Stimulated activated naive CD4-positive, alpha-beta T cell (primary cell): ENCODE measurements at regions not wholly inside any gene's neighbourhood (a gene's known extent, or its start where the extent isn't known, plus 50 kb on each side); places are given as distances from the start of the nearest gene placed in this dataset.
"Not testable (repeated sequence)": the region's sequence is repeated elsewhere in the genome, so short reads cannot be mapped to it uniquely, and the experiment has no call there.

Experiments
- DNase-seq, 6 experiments: peaks; one replicate each; lab custom pipeline; 2025; lab: John Stamatoyannopoulos, UW

DNA sequence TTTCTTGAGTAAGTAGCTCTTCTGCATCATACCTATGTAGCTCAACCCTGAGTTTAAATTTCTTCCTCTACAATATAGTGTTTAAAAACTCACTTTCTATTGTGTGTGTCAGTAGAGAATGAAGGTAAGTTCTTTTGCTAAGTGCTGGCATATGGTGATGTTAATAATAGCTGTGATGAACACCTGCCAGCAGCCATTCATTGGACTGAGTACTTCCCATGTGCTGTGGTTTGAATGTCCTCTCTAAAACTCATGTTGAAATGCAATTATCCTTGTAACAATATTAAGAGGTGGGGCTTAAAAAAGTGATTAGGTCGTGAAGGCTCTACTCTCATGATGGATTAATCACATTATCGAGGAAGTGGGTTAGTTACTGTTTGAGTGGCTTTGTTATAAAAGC, 645.2 kb upstream of the RGMB start:
- no peak for DNase-seq

DNA sequence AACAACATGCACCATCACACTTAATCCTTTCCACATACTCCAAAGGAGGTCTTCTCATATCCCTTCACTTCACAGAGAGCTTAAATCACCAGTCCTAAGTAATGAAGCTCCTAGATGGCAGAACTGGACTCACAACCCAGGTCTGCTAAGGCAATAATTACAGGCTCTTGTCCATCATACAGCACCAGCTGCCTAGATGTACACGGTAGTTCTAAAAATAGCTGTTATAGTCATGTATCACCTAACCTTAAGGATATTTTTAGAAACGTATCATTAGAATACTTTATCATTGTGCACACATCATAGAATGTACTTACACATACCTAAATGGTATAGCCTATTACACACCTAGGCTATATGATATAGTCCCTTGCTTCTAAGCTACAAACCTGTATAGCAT, 644.6 kb upstream of the RGMB start:
- no peak for DNase-seq

DNA sequence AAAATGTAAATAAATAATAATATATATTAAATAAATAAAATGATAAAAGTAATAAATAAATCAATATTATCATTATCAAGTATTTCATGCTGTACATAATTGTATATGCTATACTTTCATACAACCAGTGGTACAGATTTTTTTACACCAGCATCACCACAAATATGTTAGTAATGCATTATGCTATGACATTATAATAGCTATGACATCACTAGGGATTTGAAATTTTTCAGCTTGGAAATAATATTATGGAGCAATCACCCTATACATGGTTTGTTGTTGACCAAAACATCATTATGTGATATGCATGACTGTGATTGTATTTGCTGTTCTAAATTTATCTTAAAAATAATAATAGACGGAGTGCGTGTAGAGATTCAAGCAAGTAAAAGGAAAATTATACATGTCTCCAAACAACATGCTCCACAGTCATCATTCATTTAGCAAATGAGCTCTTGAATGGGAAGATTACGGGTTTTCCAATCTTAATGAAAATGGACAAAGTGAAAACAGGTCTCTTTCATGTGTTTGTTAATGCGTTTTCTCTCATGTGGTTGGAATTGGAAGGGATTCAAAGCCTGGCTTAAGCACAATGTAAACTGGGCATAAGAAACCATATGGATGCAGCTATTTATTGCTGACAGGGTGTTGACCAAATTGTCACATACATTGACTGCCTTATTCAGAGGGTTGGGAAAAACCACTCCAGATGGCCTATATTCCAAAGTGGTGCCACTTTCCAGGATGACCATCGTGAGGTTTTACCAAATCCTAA, 643.0 kb upstream of the RGMB start:
- DNase-seq = no peak

DNA sequence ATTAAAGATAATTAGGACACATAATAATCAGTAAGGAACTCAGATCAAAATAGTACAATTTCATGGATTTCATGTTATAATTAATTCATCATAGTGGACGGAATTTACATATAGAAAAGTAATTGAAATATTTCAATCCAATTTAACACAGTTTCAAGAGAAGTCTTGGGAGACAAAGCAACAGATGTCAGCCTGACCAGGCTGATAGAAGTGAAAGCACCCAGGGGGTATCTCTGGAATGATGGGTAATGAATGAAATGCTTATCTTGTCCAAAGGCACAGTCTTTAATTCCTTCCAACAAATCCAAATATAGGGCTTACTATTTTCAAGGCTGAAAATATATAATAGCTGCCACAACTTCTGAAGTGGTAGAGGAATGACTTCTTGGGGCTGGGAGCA, 629.3 kb upstream of the RGMB start:
- no peak for DNase-seq

DNA sequence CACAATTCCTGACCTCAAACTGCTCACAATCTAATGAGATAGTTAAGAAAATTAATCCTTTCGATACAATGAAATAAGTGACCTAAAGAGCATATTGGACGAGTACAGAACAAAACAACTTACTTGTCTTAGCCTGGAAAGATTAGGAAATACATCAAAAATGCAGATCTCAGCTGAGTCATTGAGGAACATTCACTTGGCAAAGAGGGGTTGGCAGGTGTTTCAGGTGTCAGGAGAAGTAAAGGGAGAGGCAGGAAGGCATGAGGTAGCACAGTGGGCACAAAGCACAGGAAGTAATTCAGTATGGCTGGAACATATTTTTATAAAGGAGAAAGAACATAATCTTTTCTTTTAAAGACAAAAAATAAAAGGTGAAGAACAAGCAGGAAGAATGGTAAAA, 628.8 kb upstream of the RGMB start:
- no peak for DNase-seq

DNA sequence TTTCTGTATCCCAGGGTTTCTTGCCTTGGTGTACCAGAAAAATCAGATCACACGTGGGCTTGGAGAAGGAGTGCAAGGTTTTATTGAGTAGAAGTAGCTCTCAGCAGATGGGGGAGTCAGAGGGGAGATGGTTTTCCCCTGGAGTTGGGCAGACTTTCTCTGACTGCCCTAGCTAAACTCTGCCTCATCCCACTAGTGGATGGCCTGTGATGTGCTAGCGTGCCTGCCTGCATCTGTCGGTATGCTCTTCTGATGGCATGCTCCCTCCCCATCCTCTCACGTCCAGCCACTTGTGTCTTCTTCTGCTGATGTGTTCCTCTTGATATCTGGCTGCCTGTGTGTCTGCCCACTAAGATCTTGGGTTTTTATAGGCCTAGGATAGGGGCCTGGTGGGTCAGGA, 616.1 kb upstream of the RGMB start:
- no peak for DNase-seq

DNA sequence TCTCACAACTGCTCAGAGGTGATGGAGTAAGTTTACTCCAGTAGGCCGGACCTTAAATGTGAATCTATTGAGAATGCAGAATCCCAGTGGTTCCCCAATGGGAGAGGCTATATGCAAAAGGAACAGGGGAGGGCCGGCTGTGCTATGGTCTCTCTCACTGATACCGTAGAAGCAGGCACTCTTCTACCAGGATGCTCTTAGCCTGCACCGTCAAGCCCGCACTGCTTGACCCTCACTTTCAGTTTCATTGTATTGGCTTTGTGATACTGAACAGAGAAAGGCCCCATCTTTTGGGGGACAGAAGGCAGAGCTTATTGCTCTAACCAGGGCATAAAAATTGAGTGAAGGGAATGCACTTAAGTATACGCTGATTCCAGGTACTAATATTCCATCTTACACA, 615.0 kb upstream of the RGMB start:
- DNase-seq = no peak

DNA sequence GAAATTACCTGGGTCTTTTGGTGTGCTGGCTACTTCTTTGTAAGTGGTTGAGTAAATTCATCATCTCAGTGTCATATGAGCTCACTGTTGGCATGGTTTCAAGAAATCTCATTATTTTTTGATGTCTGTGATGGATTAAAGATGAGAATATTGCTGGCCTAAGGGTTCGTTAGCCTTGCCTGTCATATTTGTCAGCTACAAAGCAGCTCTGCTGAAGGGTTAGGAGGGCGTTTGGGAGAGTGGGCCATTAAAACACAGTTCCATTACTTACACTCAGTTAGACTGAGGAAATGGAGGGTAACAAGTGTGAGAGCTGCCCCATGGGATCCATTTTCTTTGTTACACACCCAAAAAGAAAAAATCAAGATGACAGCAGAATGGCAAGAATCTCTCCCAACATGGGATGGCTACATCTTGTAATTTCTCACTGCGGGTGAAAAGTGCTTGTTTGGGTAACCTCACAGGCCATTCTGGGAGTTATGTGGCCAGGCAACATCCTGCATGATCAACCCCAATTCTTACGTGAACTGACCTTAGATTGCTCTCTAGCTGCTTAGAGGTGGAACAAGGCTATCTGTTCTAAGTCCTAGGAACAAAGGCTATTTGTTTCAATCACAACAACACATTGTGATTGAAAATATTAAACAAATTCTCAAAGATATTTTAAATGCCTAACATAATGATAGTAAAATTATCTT, 609.5 kb upstream of the RGMB start:
- no peak for DNase-seq

DNA sequence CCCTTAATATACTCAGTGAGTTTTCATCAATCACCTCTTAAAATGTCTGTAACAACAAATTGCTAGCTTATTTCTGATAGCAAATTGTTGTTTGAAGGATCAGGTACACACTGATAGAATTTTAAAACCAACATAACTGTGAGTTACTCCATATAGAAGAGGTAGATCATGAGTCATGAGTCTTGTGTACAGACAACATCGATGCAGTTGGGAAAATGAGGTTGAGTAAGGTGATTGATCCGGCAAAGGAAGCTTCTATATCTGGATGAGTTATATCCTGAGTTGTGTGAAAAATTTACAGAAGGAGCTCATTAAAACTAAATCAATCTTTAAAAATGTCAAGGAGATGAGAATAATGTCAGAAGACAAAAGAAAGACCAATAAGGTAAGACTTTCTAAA, 604.6 kb upstream of the RGMB start:
- DNase-seq = no peak

DNA sequence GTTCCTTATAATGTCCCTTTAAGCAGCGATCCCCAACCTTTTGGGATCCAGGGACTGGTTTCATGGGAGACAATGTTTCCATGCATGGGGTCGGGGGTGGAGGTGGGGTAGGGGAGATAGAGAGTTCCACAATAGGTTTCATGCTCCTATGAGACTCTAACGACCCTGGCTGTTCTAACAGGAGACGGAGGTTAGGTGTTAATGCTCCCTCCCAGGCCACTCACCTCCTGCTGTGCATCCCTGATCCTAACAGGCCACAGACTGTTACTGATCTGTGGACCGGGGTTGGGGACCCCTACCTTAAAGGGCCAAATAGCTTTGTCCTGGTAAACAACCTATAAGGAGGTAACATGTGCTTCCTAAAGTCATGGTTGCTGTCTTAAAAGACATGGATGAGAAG, 602.5 kb upstream of the RGMB start:
- no peak for DNase-seq

DNA sequence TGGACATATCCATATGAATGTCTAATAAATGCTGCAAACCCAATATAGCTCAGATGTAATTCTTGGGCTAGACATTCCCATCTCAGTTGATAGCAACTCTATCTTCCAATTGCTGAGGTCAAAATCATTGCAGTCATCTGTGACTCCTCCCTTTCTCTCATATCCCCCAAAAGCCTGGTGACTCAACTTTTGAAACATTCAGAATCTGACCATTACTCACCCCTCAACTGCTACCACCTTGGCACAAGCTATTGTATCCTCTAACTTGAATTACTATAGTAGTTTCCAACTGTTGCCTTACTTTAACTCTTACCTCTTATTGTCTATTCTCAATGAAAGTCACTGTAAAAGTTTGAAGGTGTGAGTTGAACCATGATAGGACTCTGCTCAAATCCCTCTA, 600.1 kb upstream of the RGMB start:
- no peak for DNase-seq

DNA sequence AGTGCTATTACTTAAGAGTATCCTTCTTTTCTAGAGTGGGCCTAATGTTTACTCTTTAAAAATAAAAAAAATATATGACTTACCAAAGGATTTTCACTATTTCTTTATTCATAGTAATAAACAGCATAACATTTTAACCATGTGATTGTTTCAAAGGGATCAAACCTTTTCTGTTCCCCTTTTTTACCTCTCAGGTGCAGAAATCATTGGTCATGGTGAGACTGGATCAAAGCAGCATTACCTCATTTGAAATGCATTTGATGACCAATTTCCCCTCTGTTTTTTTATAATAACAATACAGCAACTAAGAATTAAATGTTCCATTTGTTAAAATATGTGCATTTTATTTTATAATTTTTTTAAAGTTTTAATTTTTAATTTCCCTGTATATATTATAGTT, 598.0 kb upstream of the RGMB start:
- DNase-seq = no peak

DNA sequence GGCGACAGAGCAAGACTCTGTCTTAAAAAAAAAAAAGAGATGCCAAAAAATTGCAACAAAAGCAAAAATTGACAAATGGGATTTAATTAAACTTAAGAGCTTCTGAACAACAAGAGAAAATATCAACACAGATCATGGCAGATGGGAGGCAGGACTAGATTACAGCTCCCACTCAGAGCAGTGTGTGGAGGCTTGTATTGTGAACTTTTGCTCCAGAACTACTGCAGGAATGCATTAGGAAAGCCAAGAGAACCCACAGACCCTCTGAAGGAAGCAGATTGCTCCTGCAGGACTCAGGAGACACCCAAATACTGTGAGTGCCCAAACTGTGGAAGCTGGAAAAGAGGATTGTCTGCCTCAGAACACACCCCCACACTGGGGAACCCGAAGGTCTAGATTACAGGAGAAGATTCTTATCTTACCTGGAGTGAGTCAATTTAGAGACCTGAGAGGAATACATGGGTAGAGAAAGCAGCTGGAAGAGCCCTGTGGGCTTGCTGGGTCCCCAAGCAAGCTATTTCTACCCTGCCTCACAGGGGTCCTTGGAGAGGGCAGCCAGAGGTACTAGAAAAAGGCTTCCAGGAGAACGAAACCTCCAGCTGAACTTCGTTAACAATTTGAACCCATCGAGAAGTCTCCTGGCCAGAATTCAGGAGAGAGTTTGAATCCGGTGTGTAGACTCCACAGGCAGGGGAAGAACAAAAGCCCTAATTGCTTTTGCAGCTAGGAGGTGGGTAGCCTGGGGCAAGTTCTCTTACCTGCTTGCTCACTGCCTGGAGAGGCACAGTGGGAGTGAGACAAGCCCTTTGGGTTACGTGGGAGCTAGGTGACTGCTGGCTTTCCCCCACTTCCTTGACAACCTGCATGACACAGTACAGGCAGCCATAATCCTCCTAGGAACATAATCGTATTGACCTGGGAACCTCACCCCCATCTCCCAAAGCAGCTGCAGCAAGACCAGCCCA, 593.4 kb upstream of the RGMB start:
- DNase-seq = no peak

DNA sequence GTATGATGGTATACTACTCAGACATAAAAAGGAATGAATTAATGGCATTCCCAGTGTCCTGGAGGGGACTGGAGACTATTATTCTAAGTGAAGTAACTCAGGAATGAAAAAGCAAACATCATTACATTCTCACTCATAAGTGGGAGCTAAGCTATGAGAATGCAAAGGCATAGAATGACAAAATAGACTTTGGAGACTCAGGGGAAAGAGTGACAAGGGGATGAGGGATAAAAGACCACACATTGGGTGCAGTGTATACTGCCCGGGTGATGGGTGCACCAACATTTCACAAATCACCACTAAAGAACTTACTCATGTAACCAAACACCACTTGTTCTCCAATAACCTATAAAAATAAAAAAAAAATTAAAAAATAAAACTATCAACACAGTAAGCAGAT, 587.3 kb upstream of the RGMB start:
- no peak for DNase-seq

DNA sequence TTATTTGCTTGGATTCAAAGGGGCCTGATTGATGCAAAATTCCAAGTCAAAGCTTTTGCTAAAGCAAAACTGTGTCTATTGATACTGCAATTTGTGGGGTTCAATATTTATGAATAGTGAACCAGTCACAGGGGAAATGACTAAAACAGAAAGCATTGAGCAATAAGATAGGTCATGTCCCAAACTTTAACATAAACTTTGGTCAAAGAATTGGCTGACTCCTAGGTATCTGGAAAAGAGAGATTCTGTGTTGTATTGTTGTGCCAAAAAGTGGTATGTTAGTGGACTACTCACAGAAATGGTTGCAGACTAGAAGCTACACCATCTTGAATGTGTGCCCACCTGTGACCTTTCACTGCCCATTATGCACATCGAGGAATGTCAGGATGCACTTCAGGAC, 585.5 kb upstream of the RGMB start:
- no peak for DNase-seq

DNA sequence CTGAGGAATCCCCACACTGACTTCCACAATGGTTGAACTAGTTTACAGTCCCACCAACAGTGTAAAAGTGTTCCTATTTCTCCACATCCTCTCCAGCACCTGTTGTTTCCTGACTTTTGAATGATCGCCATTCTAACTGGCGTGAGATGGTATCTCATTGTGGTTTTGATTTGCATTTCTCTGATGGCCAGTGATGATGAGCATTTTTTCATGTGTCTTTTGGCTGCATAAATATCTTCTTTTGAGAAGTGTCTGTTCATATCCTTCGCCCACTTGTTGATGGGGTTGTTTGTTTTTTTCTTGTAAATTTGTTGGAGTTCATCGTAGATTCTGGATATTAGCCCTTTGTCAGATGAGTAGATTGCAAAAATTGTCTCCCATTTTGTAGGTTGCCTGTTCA, 583.1 kb upstream of the RGMB start:
- not testable (repeated sequence) for DNase-seq

DNA sequence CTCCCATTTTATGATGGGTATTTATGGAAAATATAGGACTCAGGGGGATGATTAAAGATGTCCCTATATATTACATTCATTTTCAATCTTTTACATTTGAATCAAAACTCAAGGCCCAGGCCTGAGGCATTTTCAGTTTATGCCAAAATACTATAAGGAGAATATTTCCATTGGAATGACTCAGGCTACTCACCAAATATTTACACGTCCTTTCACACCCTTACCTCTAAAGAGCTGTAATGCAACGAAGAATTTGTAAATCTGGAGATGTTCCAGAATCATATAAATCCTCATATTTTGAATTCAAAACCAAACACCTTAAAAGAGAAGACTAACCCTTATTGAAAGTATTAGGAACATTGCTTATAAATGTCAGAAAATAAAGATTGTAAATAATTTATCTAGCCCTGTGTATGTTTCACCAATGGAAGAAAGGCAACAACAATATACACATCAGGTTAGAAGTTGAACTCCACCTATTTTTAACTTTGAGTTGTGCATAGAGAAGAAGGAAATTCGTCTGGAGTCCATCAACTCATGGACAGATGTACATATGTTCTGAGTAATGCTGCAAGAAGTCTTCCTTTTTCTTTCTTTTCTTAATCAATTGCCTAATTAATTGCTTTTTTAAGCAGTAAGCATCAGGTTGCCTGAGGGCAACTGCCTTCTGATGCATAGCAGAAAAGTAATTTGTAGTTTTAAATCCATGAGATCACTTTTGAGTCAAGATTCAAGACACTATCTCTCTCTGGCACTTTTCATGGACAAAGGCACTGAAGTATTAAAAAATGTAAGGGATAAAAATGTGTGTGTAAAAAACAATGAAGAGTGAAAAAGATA, 579.3 kb upstream of the RGMB start:
- no peak for DNase-seq

DNA sequence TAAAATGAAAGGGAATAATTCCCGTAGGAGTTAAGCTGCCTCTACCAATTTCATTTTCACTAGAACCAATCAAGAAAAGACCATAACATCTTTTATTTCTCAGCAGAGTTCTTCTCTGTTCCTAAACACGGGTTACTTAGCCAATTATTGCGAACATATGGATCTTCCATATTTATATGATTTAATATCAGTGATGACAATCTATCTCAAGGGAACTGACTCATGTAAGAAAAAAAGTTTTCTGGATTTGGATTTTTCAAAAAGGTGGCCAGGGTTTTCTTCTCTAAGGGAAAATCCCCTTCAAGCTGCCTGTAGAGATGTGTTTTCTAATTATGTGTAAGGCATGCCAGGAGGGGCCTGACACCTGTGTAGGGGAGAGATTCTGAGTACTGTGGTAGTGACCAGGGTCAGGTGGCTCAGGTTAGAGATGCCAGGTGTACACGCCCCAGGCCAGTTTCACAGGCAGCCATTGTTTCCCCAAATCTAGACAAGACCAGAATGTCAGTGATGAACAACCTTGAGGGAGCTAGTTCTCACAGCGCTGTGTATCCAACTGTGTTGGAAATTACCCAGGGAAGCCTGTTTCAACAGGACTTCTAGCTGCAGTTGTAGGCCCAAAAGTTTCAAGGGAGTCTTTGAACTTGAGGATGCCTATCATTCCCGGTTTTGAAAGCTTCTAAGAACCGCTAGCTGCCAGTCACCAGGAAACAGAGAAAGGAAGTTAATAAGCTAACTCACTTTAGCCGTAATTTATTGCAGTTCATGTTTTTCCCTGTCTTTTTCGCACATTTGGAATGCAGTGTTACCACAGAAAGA, 572.5 kb upstream of the RGMB start:
- no peak for DNase-seq

DNA sequence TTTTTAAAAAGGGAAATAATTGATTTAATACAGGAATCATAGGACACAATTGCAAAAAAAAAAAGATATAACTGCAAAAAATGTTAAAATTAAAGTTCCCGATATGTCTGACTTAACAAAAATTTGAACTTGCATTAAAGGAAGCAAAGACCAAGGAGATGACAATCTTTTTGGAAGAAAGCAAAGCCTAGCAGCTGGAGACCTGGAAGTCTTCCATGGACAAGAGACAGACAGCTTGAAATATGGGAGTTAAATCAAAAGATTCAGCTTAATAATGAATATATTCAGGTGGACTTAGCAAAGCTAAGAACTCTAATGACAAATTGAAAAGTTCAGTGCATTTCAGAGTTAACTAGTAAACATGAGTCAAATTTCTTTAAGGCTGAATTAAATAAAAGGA, 568.7 kb upstream of the RGMB start:
- DNase-seq = no peak

DNA sequence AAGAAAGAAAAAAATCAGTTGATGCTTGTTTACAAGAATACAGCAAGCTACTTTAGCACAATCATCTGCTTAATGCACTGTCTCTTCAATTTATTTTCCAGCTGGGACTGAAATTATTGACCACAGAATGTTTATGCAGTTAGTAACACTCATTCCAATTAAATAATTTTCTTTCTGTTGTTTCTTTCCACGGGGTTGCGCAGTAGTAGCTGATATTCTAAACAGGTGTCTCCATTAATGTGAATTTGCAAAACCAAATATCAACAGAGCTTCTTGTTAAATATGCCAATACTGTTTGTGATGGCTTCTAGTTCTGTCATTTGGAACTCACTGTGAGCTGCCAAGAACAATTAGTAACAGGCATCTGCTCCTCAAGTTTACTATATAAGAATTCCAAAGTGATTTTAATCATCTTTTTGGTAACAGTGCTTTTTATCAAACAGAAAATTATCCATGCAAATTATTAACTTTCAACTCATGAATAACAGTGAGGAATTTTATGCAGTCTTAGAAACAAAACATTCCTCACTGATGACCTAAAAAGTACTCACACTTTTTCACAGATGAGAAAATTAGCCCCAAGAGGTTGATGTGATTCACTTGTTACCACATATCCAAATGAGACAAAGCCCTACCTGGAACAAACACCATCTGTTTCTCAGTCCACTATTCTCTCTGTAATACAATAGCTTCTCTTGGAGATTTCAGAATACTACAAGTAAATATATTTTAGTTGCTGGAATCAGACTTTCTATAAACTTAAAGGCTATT, 567.6 kb upstream of the RGMB start:
- DNase-seq = no peak
